ENCODE measurements at regions not wholly inside any gene's neighbourhood (a gene's known extent, or its start where the extent isn't known, plus 50 kb on each side); places are given as distances from the start of the nearest gene placed in this dataset.

DNA sequence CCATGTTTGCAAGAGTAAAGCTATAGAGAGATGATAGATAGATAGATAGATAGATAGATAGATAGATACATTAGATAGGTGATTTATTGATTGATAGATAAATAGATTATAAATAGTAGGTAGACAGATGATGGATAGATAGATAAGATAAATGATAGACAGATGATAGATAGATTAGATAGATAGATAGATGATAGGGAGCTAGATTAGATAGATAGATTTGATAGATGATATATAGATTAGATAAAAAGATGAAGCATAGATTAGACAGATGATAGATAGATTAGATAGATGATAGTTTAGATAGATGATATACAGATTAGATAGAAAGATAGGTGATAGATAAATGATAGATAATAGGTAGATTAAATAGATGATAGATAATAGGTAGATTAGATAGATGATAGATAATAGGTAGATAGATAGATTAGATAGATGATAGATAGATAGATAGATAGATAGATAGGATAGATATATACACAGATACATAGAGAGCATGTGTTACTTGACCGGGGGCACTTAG lies 243.3 kb upstream of the FOXK1 start:
- H4K20me1 ChIP-seq (ENCODE audit: insufficient read depth, poor library complexity, severe bottlenecking) = no peaks in the 10 kb centered on the region
- DNase-seq (ENCODE audit: low spot score) = no peak
- TF ChIP-seq EZH2 (IDR thresholded peaks at IDR 0.05; ENCODE audit: borderline replicate concordance) (no peak), EZH2phosphoT487 (IDR thresholded peaks at IDR 0.05; ENCODE audit: low read depth, severe bottlenecking, unreplicated experiment) (no peak)
- TF ChIP-seq, protein P1, sequence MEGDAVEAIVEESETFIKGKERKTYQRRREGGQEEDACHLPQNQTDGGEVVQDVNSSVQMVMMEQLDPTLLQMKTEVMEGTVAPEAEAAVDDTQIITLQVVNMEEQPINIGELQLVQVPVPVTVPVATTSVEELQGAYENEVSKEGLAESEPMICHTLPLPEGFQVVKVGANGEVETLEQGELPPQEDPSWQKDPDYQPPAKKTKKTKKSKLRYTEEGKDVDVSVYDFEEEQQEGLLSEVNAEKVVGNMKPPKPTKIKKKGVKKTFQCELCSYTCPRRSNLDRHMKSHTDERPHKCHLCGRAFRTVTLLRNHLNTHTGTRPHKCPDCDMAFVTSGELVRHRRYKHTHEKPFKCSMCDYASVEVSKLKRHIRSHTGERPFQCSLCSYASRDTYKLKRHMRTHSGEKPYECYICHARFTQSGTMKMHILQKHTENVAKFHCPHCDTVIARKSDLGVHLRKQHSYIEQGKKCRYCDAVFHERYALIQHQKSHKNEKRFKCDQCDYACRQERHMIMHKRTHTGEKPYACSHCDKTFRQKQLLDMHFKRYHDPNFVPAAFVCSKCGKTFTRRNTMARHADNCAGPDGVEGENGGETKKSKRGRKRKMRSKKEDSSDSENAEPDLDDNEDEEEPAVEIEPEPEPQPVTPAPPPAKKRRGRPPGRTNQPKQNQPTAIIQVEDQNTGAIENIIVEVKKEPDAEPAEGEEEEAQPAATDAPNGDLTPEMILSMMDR (IDR thresholded peaks at IDR 0.05; ENCODE audit: poor library complexity) = no peak
- H3K27me3 ChIP-seq = no peaks in the 10 kb centered on the region
- H3K4me3 ChIP-seq = no peak overlapping the region
- H3K27ac ChIP-seq = no peak overlapping the region
- H3K4me2 ChIP-seq = no peak overlapping the region
- H3K4me1 ChIP-seq (ENCODE audit: insufficient read depth) = peaks cover 26% of the 10 kb centered on the region
- 85% methylated on average over 1 of the region's 1 CpG for WGBS (ENCODE audit: low lambda C conversion rate, missing lambda C conversion rate)
- no peak overlapping the region for H2AFZ ChIP-seq
- H3K79me2 ChIP-seq = no peaks in the 10 kb centered on the region
- no peaks in the 10 kb centered on the region for H3K36me3 ChIP-seq (replicated peaks; ENCODE audit: insufficient read depth, low read depth)
- no peaks in the 10 kb centered on the region for H3K9me3 ChIP-seq (ENCODE audit: low read depth)
- no peaks in the 10 kb centered on the region for H3K9me2 ChIP-seq (replicated peaks; ENCODE audit: insufficient read depth)

DNA sequence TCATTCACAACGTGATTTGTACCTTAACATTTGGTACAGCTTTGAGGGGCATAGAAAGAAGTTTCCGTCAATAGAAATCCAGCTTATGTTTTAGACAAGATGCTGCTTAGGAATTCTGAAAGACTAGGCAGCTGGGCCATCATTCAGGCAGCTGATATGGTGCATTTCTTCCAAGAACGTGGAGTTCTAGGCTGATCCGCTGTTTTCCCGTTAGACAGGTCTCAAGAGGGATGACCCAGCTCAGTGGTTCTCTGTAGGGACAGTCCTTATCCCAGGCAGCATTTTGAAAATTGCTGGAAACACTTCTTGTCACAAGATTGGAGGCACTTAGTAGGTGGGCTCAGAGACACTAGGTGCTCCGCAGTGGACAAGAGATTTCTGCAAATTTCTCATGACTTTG lies 242.7 kb upstream of the FOXK1 start:
- H3K27me3 ChIP-seq = no peaks in the 10 kb centered on the region
- 82% methylated on average over 6 of the region's 6 CpGs for WGBS (ENCODE audit: low lambda C conversion rate, missing lambda C conversion rate)

DNA sequence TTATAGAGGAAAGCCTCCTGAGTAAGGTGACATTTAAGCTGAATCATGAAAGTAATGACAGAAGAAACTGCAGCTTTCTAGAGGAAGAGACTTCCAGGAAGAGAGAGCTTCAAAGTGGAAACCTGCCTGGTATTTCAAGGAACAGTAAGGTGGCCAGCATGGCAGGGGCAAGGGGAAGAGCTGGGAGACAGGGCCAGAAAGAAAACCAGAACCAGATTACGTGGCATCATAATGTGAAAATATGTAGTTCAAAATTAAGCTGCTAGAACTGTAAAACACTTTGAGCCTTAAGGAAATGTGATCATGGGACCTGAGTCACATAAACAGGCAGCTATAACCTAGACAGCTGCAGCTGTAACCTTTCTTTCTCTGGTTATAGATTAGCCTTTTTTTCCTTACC lies 238.0 kb upstream of the FOXK1 start:
- Histone ChIP-seq H3K36me3 (replicated peaks; ENCODE audit: insufficient read depth, low read depth) (no peaks in the 10 kb centered on the region), H3K4me3 (no peak overlapping the region), H3K27ac (peak overlapping the region; percentile 62), H2AFZ (peak overlapping the region; percentile 29), H3K9me3 (ENCODE audit: low read depth) (no peaks in the 10 kb centered on the region), H3K4me1 (ENCODE audit: insufficient read depth) (peaks cover 3% of the 10 kb centered on the region), H3K79me2 (no peaks in the 10 kb centered on the region), H4K20me1 (ENCODE audit: insufficient read depth, poor library complexity, severe bottlenecking) (no peaks in the 10 kb centered on the region), H3K4me2 (no peak overlapping the region), H3K27me3 (no peaks in the 10 kb centered on the region), H3K9me2 (replicated peaks; ENCODE audit: insufficient read depth) (no peaks in the 10 kb centered on the region)
- WGBS (ENCODE audit: low lambda C conversion rate, missing lambda C conversion rate) = 75% methylated on average over 1 of the region's 1 CpG
- TF ChIP-seq EZH2phosphoT487 (IDR thresholded peaks at IDR 0.05; ENCODE audit: low read depth, severe bottlenecking, unreplicated experiment) = no peak
- TF ChIP-seq EZH2 (IDR thresholded peaks at IDR 0.05; ENCODE audit: borderline replicate concordance) = no peak
- TF ChIP-seq, protein P1 (IDR thresholded peaks at IDR 0.05; ENCODE audit: poor library complexity) = no peak
- peak; percentile 7 for DNase-seq (ENCODE audit: low spot score)

More for the DNA sequence above, 242.7 kb upstream of the FOXK1 start:
- Histone ChIP-seq H3K9me3 (ENCODE audit: low read depth) (no peaks in the 10 kb centered on the region), H4K20me1 (ENCODE audit: insufficient read depth, poor library complexity, severe bottlenecking) (no peaks in the 10 kb centered on the region), H3K4me1 (ENCODE audit: insufficient read depth) (peaks cover 28% of the 10 kb centered on the region), H3K4me3 (no peak overlapping the region), H2AFZ (no peak overlapping the region), H3K79me2 (no peaks in the 10 kb centered on the region), H3K27ac (no peak overlapping the region), H3K36me3 (replicated peaks; ENCODE audit: insufficient read depth, low read depth) (no peaks in the 10 kb centered on the region), H3K4me2 (no peak overlapping the region), H3K9me2 (replicated peaks; ENCODE audit: insufficient read depth) (no peaks in the 10 kb centered on the region)
- TF ChIP-seq EZH2 (IDR thresholded peaks at IDR 0.05; ENCODE audit: borderline replicate concordance) (no peak), EZH2phosphoT487 (IDR thresholded peaks at IDR 0.05; ENCODE audit: low read depth, severe bottlenecking, unreplicated experiment) (no peak)
- no peak for DNase-seq (ENCODE audit: low spot score)

DNA sequence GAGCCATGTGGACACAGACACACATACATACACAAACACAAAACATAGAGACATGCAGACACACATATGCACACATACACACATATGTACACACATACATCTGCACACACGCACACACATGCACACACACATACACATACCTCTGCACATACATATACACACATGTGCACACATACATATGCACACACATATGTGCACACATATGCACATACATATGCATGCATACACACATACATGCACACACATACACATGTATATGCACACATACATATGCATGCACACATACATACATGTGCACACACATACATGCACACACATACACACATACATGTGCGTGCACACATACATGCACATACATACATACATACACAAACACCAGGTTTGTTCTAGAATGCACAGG lies 236.3 kb upstream of the FOXK1 start:
- no peak for DNase-seq (ENCODE audit: low spot score)
- Histone ChIP-seq H3K9me3 (ENCODE audit: low read depth) (no peaks in the 10 kb centered on the region), H3K4me3 (no peak overlapping the region), H4K20me1 (ENCODE audit: insufficient read depth, poor library complexity, severe bottlenecking) (no peaks in the 10 kb centered on the region), H3K9me2 (replicated peaks; ENCODE audit: insufficient read depth) (no peaks in the 10 kb centered on the region), H3K27ac (no peak overlapping the region), H2AFZ (no peak overlapping the region), H3K36me3 (replicated peaks; ENCODE audit: insufficient read depth, low read depth) (no peaks in the 10 kb centered on the region), H3K79me2 (no peaks in the 10 kb centered on the region), H3K4me1 (ENCODE audit: insufficient read depth) (peaks cover 3% of the 10 kb centered on the region), H3K4me2 (no peak overlapping the region), H3K27me3 (no peaks in the 10 kb centered on the region)
- TF ChIP-seq, protein P1 (IDR thresholded peaks at IDR 0.05; ENCODE audit: poor library complexity) = no peak
- no peak for TF ChIP-seq EZH2 (IDR thresholded peaks at IDR 0.05; ENCODE audit: borderline replicate concordance)
- no peak for TF ChIP-seq EZH2phosphoT487 (IDR thresholded peaks at IDR 0.05; ENCODE audit: low read depth, severe bottlenecking, unreplicated experiment)
- WGBS (ENCODE audit: low lambda C conversion rate, missing lambda C conversion rate) = 86% methylated on average over 2 of the region's 2 CpGs
